ENCODE measurements at regions not wholly inside any gene's neighbourhood (a gene's known extent, or its start where the extent isn't known, plus 50 kb on each side); places are given as distances from the start of the nearest gene placed in this dataset.

DNA sequence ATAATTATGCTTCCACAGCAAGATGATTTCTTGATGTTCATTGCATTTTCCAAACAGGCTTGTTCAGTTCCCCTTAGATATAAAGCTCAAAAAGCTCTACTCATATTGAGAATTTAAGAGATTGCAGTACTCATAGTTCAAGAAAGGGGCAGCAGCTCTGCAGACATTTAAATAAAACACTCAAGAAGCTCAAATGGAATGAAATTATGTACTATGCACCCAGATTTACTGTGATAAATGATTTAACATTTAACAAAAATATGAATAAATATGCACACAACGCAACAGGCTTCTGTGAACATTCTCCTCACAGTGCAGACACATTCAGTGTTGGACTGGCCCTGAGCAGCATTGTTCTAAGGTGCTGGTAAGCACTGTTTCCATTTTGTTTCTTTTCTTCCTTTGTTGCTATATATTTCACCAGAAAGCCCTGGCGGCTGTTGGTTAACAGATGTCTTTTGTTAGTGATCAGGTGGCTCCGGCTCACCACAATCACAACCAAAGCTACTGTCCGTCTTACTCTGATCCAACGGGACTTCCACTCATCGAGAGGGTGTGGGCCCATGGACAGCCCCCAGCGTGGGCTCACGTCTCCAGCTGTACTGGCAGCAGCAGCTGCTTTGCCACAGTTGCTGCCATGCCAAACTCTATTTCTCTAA lies 1440.3 kb downstream of the NCAM2 start:
- no peak for DNase-seq

DNA sequence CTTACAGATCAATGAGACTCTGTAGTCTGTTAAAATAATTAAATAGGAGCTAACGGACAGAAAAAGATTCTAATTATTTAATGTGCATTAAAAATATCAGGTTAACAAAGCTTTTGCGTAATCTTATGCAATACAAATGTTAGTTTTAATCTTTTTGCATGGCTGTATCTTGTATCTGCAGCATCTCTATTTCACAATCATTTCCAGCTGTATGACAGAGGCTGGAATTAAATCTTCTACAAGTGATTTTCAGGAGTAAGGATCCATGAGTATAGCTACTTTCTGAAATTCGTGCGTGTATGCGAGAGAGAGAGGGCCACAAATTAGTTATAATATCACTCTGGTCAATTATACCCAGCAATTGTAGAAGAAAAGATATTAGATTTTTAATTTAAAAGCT lies 1446.8 kb downstream of the NCAM2 start:
- DNase-seq: no peak

DNA sequence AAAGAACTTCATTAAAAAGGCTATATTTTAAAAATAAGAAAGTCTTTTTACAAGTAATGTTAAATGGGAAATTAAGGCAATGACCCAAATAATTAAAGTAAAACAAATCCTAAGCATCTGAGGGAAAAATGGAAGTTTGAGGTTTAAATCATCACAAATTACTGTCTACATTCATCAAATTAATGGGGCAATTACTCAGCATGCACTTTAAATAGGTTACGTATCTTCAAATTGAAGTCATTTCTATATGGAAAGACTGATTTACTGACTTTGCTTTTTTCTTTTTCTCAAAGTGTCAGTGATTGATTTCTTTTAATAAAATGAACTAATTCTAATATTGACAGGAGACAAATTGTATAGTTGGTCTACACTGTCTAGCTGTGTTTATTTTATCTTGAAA lies 1452.3 kb downstream of the NCAM2 start:
- no peak for DNase-seq

DNA sequence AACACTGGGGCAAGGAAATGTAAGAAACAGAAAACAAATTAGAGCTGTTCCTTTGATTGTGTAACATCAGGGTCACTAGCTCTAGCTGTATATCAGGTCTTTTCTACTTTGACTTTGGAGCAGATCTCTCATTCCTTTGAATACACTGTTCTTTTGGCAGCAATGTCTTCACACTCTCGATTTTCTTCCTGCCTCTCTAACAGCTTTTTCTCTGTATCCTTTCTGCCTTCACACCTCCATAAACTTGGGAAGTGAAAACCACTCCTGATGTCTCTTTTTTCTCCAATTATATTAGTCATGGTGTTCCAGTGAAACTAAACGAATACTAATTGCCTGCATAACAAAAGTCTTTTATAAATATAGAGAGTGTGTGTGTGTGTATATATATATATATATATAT lies 1458.0 kb downstream of the NCAM2 start:
- DNase-seq: no peak

DNA sequence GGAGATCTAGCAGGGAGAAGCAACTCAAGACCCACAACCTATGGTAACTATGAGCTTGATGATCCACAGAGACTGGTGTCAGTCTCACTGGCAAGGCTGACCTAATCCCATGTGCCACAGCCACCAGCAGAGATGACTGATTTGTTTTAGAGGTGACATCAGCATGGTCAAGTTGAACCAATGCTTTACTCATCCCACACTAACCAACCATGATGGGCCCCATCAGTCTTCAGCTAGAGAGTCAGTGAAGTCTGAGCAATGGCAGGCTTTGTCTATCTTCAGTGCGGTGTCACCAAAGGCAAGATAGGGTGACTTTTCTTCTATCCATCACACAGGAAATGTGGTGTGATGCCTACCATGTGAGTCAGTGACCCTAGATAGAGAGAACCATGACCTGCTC lies 1470.7 kb downstream of the NCAM2 start:
- no peak for DNase-seq

DNA sequence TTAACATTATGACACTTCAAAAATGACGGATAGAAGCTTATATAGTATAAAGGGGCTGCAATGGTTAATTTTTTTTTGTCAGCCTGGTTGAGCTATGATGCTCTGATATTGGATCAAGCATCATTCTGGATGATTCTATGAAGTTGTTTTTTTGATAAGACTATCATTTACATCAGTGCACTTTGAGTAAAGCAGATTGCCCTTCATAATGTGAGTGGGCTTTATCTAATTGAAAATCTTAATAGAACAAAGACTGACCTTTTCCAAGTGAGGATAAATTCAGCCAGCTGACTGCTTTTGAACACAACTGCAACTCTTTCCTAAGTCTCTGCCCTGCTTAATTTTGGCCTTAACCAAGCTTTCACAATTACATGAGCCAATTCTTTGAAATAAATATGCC lies 1476.2 kb downstream of the NCAM2 start:
- no peak for DNase-seq

DNA sequence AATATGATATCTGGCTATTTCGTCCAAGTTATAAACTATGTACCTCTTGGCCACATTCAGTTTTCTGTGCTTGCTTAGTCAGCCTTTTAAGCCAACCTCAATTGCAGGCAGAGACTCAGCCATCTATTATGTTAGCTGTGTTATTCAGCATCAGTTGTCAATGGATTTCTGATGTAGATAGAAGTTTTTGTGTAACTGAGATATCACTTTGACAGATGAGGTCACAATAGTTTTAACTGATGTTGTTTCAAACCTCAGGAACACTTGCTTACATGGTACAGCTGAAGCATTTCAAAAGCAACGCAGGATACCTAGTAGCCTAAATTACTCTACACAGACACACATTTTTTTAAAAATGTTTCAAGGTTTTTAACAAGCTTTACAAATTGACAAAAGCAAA lies 1478.0 kb downstream of the NCAM2 start:
- DNase-seq: no peak

DNA sequence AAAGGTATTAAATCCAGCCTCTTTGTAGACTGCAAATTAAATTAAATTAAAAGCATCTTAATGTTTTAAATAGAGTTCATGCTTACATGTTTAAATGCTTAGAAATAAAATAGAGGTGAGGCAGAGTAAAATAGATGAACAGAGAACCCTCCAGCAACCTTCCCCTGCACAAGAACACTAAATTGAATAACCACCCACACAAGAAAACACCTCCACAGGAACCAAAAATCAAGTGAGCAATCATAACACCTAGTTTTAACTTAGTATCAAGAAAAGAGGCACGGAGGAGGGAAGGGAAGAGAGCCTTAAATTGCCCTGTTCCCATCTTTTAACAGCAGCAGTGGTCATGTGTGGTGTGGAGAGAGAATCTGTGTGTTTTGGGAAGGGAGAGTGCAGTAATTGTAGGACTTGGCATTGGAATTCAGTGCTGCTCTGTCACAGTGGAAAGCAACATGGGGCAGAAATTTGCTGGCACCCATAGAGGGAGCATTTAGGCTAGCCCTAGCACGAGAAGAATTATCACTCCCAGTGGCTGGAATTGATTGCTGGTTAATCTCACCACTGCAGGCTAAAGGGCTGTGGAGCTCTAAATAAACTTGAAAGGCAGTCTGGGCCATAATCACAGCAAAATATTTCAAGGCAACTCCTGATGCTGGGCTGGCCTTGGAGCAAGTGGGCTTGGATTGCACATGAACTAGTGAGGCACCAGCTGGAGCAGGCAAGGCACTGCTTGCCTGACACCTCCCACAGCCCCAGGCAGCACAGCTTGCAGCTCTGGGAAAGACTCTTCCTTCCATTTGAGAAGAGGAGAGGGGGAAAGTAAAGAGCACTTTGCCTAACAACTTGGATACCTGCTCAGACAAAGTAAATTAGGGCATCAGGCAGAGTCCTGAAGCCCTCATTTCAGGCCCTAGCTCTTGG lies 1478.8 kb downstream of the NCAM2 start:
- no peak for DNase-seq

DNA sequence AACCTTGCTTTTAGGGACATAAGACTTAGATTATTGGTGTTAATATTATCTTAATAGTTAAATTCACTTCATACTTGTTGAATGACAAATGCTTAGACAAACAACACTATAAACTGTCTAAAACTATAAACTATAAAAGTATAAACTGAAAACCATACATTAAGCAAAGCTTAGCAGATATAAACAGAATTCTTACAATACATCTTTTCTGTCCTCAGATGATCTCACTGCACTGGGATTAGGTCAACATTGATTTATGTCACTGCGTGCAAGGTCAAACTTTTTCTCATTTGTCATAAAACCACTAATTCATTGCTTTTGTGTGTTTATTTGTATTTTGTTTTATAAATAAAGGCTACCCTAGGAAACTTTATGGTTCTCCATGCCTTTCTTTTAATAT lies 1491.8 kb downstream of the NCAM2 start:
- DNase-seq: no peak

DNA sequence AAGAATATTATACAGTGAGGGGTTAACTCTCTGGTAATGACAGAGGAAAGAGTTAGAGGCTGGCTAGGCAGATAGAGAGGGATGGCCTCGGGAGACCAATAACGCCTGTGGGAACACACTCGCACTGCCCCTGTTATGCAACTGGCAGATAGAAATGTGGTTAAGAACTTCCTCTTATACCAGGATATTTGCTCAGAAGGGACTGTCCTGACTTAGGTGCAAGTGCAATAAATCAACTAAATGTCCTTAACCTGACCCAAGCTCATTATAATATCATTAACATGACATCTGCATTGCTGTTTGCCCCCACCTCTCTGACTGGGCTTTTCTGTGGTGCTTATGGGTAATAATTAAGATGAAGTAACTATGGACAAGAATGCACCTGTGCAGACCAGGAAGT lies 1518.0 kb downstream of the NCAM2 start:
- DNase-seq: peak; percentile 0

DNA sequence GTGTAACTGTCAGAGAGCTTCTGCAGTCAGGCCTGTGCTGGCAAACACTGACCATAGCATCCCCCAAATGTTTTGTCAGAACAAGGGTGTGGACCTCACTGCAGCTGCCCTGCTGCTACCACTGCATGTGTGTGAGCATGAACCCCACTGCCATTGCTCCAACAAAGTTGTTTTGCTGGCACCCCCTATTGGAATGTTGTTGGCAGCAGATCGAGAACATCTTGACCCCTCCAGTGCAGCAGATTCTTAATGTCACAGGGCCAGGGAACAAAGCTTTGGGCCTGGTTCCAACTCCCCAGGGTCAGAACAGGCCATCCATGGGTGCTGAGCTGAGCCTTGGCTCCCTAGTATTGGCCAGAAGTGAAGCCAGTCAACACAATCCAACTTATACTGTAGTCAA lies 1537.4 kb downstream of the NCAM2 start:
- DNase-seq: no peak

DNA sequence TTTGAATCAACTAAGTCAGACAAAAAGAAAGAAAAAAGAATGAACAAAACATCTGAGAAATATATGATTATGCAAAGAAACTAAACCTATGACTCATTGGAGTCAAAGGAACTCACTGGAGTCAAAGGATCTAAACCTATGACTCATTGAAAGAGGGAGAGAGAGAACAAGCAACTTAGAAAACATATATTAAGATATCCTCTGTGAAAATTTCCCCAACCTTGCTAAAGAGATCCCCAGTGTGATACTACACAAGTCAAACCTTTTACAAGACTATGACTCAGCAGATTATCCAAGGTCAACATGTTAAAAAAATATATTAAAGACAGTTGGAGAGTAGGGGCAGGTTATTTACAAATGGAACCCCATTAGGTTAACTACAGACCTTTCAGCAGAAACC lies 1538.3 kb downstream of the NCAM2 start:
- DNase-seq: no peak

DNA sequence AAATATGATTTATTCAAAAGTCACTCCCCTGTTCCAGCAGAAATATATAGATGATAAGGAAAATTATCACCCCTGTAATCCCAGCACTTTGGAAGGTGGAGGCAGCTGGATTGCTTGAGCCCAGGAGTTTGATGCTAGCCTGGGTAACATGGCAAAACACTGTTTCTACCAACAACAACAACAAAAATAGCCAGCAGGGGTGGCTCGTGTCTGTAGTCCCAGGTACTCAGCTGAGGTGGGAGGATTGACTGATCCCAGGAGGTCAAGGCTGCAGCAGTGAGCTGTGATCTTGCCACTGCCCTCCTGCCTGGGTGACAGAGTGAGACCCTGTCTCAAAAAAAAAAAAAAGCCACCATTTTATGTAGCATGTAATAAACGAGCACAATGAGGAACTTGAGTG lies 1546.5 kb downstream of the NCAM2 start:
- DNase-seq: no peak

DNA sequence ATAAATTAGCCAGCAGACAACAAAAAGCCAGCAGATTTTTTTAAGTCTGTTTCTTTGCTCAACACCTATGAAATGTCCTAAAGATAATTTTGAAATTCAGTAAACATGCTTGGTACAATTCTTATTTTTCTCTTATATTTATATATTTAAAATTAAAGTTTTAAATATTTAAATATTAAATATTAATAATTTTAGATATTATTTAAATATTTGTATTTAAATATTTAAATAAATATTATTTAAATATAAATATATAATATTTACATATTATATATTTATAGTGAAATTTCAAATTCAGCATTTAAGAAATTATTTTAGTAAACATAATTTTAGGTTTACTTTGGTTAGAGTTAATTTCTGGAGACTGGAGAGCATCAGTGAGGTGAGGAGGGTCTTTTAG lies 1554.2 kb downstream of the NCAM2 start:
- no peak for DNase-seq

DNA sequence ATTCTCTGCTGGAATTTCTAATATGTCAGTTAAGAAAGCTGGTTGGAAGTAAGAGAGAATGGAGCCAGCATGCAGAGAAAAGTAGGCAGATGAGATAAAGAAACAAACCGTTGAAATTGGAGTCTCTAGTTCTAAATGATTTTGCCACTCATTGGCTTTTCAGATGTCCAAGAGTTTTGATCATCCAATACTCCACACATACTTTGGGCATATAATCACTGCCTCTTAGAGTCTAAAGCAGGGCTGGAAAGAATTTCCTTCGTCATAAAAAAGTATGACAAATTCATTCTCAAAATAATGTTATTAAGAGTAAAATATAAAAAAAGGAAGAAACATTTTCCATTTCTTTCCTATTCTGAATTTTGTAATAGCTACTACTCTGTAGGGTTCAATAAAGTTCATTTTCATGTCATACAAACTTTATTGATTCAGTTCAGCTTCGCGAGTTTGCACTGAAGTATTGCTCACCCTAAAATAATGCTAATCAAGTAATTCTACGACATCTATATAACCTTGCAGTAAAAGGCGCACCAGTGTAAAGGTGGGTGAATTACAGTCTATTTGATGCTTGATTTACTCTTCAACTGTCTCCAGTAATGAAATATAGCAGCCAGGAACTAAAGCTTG lies 1556.6 kb downstream of the NCAM2 start:
- no peak for DNase-seq

DNA sequence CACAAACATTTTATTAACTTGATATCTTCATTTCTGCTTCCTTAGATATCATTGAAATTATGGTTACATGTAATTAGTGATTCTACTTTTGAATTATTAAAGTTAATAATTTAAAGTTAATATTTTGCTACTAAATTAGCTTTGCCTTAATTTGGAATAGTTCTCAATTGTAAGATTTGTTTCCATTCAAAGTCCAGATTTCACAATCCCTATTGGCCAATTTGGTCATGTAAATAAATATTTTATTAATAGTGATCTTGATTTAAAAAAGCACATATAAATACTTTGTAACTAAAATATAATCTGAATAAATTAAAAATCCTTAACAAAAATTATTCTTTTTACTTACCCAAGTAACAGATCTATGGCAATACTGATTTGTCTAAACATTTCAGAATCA lies 1558.6 kb downstream of the NCAM2 start:
- no peak for DNase-seq

DNA sequence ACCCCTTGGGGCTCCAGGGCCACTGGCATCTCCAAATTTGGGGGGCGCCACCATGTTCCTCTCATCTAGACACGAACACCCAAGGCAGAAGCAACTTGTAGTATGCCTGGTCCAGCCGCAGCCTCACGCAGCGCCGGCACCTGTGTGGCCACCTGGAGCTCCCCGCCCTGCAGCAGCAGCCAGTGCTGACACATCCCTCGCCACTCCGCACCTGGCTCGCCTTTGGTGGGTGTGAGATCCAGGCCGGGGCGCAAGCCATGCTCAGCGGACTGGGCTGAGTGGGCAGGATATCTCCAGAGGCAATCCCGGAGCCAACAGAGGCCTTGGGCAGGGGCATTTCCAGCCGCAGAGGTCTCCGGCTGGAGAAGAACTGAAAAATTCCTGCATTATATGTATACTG lies 1563.7 kb downstream of the NCAM2 start:
- no peak for DNase-seq

DNA sequence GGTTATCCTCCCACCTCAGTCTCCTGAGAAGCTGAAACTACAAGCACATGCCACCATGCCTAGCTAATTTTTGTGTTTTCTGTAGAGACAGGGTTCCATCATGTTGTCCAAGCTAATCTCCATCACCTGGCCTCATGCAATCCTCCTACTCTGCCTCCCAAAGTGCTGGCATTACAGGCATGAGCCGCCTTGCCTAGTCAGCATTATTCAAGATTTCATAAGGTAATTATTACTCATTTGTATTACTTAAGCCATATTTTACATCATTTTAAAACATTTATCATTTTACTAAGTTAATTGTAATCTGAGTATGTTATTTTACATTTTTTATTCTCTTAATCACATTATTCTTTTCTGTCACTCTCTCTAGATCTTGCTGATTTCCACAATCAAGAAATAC lies 1575.6 kb downstream of the NCAM2 start:
- no peak for DNase-seq

DNA sequence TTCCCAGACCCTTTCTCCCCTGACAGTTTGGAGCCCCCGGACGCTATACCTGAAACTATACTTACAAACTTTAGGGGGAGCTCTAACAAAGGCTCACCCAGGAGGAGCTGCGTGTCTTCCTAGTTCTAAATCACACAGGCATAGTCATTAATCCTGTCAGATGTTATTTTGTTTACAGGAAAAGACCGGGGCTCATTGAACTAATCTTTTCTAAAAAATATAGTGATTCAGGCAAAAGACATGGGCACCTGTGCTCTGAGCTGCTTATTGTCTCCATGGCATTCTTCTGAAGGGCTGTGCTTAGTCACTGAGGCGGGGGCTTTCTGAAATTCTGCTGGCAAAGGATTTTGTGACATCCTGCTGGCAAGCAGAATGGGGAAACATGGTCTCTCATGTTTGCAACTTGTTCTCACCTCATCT lies 1577.0 kb downstream of the NCAM2 start:
- DNase-seq: no peak

DNA sequence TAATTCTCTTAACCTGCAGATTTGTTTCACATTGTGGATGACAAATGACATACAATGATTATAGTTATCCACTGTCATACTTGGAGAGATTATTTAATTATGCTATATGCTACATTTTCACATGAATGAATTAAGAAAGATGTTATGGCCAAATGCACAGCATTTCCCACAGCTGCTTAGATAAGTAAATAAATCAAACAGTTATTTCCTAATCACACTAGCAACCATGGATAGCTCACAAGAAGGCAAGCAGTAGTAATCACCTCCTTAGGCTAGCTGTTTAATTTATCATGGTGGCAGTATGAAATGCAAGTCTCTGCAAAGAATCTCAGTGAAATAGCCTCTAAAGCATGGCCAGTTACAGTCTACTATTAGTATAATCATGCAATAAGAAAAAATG lies 1581.5 kb downstream of the NCAM2 start:
- DNase-seq: no peak

DNA sequence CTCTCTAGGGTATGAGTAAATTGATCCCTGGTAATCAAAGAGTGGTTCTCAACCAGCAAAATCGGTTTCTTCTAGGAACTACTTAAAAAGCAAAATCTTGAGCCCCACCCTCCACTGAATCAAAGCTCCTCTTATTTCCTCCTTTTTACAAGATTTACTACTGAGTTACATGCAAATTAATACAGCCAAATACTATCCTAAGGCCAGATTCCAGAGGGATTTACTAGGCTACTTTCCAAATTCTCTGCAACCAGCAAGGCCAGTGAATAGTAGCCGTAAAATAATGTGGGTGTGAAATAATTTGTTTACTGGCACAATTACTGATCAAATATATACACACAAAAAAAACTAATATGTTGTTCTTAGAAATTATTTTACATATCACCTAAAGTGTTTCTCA lies 1583.8 kb downstream of the NCAM2 start:
- DNase-seq: no peak

DNA sequence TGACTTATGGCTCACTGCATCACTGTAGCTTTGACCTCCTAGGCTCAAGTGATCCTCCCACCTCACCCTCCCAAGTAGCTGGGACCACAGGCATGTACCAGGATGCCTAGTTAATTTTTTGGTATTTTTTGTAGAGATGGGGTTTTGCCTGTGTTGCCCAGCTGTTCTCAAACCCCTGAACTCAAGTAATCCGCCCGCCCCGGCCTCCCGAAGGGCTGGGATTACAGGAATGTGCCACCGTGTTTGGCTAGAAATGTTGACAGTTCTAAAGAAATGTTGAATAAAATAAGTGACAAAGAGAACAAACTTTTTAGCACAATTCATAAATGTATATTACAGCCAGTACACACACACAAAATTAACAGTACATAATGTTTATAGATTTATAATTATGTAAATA lies 1586.1 kb downstream of the NCAM2 start:
- no peak for DNase-seq

DNA sequence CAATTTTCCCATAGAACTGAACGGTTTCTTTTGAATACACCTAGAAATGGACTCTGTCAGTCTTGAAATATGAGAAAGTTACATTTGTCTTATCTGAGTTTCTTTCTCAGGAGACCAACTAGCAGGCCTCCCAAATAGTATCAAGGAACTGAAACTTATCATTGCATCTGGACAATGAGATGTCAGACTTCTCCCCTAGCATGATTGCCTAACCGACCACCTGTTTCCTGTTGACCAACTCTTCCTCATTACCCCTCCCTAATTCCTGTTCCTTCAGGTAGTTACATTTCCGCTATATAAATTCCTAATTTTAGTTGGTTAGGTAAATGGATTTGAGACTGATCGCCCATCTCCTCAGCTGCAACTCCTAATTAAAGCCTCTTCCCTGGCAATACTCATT lies 1587.3 kb downstream of the NCAM2 start:
- DNase-seq: no peak

DNA sequence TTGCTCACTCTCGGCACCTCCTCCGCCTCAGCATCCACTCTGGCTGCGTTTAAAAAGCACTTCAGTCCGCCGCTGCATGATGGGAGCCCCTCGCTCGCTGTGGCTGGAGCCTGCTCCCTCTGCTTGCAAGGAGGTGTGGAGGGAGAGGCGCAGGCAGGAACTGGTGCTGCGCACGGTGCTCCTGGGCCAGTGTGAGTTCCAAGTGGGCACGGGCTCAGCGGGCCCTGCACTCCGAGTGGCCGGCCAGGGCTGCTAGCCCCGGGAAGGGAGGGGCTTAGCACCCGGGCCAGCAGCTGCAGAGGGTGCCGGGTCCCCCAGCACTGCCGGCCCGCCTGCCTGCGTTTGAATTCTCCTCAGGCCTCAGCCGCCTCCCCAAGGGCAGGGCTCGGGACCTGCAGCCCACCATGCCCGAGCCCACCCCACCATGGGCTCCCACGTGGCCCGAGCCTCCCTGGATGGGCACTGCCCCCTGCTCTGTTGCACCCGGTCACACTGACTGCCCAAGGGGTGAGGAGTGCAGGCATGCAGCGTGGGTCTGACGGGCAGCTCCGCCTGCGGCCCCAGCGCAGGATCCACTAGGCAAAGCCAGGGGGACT lies 1599.5 kb downstream of the NCAM2 start:
- DNase-seq: no peak
